ENCODE measurements at regions not wholly inside any gene's neighbourhood (a gene's known extent, or its start where the extent isn't known, plus 50 kb on each side); places are given as distances from the start of the nearest gene placed in this dataset.

DNA sequence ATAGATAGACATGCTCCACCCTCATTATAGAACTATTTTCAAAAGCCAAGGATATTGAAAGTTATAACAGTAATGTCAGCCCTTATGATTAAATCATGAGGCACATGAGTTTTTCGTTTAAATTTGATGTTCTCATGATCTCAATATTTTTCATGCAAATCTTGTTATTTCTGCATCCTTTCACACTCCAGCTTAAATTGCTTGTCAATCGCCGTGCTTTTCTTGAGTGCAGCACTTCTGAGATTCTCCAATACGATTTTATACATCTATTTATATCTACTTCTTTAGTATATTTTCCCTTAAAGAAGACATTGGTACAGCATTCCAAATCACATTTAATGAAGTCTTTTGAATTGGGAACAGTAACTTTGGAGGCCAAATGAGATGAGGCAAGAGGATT is 171.2 kb upstream of the GBE1 start:
- DNase-seq = no peak

DNA sequence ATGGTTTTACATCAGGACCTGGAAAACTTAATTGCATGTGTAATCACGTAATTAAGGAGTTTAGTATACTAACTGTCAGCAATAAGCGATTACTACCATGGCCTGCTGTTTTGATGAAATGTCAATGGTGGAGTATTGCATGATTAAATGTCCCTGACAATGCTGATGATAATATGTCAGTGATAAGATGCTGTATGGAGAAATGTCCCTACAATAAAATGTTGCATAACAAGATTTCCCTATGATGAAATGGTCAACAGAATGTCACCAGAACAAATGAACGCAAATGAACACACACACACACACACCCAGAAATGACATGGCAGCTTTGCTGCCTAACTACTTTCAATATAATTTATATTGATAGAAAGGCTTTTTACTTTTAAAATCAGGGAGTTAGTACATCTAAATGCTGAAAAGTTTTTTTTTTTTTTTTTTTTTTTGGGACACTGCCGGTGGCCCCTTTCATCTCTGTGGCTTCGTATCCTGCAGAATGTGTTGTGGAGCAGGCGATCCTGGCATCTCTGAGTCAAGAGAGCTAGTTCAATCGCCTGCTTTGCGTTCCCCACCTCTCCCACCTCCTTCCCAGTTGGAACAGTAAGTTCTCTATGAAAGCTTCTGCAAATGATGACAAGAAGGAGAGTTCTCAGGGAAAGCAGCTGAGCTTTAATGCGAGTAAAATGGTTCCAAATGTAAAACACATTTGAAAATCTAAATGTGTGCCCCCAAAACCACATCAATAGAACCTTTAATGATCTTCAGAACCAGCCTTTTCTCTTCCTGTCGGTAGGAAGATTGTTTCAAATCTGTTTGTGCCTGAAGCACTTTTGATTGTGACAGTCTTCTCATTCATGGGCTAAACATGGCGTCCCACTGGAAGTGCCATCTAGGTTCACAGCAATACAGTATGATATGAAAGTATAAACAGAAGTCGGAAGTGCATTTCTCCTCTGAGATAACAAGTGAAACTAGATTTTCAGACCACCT is 170.1 kb upstream of the GBE1 start:
- no peak for DNase-seq

DNA sequence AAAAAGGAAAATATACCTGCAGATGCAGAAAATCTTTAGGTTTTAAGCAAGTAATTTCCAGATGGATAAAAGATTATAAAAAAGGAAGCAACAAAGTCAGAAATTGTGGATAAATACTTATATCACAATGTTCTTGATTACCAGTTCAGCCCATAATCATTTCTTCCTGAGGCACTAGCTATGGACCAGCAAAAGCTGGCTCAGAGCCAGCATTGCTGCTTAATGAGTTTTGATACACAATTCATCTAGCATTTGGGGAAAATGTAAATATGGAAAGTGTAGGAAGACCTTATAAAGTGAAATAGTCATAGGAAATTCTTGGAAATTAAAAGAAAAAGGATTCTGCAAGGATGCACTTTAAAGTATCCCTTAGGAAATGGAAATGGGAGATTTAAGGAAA is 168.3 kb upstream of the GBE1 start:
- no peak for DNase-seq

DNA sequence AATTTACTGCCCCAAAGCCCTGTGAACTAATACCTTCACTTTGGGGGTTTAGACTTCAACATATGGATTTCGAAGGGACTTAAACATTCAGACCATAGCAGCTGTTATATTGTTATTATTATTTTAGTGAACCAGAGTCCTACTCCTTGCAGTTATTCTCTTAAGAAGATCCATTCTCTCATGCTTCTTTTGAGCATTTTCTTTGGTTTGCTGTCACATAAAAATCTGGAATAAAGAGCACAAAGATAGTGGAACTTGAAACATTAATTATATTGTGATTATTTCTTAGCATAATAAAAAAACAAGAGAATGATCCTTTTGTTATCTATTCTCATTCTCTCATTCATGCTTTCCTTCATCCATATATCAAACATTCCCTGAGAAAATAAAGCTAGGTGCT is 166.4 kb upstream of the GBE1 start:
- DNase-seq = no peak

DNA sequence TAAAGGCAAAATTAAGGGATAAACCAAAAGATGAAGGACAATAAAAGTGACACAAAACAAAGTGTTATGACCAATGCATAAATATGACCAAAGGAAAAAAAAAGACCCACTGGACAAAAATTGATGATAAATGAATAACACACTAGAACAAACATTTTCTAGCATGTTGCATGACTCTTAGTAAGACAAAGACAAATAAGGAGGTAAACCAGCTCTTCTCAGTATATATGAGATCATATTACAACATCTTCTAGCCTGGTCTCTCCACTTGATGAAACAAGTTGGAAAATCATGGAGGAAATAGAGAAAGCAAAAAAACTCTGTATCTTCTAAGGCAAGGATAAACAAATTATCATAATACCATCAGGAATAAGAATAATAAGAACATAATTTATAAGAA is 163.9 kb upstream of the GBE1 start:
- DNase-seq = no peak

DNA sequence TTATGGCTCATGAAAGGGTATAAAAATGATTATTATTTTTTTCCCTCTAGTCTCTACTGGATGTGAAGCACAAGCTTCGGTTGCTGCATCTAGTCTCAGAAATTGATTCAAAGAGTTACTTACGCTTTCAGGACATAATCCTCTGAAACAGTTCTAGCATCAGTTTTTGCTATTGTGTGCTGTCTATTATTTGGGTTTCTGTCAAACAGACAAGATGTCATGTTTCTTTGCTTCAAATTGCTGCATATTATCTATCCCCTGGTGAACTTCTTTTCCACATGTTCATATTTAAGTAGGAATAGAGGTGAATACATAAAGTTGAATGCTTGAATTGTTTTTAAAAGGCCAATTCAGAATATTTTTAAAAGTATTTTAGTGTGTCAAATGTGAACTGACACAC is 161.6 kb upstream of the GBE1 start:
- no peak for DNase-seq

DNA sequence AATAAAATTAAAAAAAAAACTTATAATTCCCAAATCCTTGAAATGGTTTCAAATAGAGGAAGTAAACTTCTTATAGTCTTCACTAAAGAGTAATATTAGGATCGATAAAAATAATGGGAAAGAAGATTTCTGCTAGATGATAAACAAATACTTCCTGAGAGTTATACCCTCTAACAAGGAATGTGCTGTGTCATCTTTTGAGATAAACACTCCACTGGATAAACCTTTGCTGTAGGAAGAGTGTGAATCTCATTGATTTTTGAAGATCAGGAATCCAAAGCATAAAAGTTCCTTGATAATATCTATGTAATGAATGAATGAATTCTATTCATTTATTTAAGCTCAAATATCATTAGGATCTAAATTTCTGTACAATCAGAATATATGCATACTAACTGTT is 161.0 kb upstream of the GBE1 start:
- DNase-seq = no peak

DNA sequence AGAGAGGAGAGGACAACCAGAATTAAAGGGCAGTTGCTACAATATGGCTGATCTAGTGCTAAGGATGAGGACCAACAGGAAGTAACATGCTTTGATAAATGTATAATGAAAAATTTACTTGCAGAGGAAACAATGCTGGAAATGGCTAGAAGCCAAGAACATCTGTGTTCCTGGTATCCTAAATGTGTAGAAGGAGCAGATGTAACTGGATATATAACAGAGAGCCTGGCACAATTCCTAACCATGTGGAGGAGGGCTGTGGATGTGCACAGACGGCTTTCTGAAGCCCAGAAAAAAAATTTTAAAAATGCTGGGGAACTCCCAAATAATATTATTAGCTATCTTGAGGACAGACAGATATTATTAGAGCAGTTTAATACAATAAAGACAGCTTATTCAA is 159.4 kb upstream of the GBE1 start:
- DNase-seq = no peak

DNA sequence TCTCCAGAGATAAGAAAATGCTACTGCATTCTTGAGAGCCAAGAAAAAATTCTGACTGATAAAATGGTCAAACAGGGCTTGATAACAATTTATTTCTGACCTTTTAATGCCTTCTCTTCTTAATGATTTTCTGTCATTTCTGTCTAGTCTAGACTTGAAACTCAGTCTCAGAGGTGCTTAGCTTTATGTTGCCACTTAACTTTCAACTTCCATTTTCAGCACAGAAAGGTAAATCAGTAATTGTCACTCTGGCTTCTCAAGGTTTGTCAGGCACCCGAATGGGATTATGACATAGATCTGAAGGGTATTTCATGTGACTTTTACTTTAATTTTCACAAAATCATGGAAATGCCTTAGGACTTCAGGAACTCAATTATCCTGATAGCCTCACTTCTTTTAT is 155.4 kb upstream of the GBE1 start:
- no peak for DNase-seq

DNA sequence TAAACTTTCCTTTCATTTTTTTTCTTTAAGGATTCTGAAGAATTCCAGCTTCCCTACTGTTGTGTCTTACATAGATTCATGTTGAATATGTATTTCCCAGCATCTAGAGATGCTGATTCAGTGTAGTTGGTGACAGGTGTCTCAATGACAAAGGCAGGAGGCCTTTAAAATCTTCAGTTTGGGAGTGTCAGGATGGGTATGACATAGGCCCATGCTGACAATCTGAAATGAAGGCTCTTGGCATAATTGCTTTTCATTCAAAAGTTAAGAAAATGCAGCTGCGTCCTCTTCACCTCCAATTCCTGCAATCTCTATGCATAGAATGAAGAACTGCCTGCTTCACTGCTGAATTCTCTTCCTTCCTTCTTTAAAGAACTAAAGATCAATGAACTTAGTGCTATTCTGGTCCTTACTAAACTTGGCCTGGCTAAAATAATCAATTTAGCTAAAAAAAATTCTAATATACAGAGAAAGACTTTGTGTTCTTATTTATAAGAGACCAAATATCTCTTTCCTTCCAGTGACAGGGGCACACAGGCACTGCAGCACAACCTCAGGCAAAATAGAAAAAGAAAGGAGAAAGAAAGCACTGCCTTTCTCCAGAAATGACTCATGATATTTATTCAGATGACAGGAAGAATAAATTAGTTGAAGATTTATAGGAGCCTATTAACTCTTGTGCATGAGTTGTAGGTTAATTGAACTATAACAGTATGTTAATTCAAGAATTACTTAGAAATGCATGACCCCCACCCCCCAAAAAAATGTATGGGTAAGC is 152.6 kb upstream of the GBE1 start:
- DNase-seq = no peak

DNA sequence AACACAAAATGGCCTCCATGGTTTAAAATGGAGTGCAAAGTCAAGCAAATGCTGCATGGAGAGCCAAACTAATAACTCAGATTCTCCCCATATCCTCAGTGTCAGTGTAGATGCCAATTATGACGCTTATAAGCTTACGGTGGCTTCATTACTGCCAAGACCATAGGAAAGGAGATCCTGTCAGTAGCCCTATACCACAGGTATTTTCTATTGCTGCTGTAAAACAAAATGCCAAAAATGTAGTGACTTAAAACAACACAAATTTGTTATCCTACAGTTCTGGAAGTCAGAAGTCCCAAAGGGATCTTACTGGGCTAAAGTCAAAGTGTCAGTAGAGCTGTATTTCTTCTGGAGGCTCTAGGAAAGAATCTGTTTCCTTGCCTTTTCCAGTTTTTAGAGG is 149.8 kb upstream of the GBE1 start:
- DNase-seq = no peak

DNA sequence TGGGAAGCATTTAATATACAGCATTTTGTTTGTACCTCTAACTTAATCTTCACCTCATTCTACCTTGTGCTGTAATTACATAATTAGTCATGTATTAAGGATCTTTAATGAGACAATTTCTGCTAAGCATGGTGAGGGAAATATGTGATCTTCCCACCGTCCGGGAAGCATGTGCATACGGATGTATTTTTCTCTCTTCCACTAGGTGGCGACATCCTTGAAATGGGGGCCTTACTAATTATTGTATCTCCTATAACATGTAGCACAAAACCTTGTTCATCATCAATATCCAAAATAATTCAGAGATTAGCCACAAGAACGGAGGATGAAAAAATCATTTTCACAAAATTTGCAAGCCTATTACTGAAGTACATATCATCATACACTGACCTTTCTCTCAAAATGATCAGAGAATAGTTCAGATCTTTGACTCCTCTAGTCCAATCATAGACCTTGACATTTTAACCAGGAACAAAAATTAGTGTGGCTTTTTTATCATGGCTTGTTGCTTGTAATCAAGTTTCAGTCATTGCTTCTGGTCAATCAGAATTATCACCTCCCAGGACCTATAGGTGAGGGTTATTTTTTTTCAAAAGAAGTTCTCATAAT is 148.9 kb upstream of the GBE1 start:
- DNase-seq = no peak

DNA sequence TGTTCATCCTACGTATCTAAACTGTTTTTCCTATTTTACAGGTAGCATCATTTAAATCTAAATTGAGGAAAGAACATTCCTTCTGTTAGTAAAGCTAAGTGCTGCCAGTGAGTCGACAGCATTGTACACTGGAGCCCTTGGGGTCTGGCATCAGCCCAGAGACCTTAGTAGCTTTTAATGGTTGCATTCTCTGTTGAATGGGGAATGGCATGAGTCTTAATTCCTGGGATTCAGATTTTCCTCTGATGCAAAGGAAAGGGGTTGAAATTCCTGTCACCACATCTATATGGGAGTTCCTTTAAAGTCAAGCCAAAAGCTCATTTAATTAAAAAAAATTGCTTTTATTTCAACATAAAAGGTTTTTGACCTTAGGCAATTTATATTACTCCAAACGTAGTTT is 148.4 kb upstream of the GBE1 start:
- no peak for DNase-seq

DNA sequence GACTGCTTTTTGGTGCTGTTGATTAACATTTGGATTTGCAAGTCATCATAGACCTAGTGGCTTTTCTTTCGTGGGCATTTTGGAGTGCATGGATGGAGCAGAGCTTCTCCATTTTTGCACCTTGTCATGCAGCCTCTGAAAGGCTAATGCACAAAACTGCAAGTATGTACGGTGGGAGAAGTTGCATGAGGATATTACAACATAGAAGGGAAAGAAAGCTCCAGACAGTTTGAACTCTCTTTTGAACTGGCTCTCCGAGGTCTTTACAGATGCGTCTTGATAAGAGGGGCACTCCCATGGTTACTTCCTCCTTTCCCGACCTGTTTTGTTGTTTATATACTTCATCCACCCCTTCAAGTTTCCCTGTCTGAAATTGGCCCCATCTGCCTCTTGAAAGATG is 147.1 kb upstream of the GBE1 start:
- DNase-seq = no peak

DNA sequence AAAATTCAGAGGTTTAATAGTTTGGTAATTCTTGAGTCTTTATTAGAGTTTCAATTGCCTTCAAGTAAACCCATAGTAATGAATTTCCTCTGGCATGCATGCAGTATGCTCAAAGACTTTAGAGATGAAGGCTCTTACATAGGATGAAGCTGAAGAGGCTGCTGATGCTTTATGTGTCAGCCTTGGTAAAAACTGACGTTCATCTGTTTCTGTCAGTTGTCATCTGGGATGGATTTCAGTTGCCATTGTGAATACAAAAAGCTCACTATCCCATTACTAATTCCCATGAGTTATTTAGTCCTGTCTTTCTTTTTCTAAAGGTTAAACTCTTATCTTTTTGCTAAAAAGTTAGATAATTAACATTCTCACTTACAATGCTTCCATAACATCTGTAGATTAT is 136.9 kb upstream of the GBE1 start:
- DNase-seq = no peak

DNA sequence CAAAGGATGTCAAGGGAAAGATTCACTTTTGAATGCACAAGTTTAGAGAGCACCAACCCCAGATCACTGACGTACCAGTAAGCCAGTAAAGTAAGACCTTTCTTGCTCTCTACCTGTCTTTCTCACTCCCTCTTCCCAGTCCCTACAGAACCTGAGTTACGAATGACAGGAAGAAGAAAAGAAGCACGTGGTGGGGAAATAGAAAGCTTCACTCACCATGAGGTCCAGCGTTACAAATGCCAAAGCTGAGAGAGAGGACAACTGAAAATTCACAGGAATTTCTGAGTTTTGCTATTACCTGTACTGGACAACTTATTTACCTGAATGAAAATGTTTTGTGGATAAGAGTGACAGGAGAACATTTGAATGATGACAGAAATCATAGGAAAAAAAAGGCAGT is 133.2 kb upstream of the GBE1 start:
- no peak for DNase-seq

DNA sequence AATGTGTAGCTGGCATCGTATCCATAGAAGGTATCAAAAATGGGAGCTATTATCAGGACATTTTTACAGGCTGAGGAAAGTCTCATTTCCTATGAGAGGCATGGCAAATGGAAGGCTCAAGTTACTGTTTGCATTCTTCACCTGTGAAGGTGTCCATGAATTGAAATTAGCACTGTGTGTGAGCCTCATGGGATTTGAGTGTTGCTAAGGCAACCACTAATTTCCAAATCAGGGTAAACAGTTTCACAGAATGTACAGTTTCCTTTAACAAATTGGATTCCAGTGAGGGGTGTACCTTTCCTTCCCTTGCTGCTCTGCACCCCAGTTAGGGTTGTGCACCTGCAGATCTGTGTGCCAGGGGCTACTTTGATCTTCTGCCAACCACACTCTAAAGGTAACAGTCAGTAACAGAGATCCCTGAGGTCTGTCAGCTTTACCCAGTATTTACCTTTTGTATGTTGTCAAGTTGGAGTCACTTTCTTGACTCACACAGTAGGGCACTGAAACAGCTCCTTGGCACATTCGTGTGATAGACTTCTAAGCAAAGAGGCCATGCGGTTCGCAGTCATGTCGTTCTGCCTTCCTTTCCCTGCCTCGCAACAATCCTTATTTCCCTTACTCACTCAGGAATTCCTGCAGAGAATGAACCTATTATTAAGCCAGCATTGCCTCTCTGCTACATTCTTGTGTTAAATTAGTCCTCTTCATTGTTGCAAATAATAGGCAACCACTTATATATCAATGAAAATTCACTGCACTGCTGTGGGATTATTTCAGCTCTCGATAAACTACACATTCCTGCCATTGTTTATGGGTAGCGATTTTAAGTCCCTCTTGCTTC is 129.8 kb upstream of the GBE1 start:
- peak; percentile 12 for DNase-seq

DNA sequence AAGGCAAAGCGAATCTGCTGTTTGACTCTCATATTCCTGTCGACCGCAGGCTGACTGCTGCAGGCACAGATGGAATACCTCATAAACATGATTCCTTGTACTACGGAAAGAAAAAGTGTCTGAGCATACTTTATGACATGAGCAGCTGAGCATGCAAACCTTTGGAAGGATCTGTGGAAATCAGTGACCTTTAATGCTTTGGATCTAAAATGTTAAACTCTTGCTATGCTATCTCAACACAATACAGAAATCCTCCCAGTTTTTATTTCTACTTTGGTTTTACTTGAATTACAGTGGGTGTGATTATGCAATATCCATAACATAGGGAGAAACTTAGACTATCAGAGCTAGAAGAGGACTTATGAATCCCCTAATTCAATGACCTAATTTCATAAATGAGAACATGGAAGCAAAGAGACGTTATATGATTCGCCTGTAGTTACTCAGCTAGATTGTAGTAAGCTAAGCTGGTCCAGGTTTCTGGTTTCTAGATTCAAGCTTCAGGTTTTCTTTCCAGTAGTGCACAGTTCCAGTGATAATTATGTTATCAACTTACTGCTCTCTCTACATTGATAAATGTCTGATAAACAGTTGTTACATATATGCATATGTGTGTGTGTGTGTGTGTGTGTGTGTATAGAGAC is 127.6 kb upstream of the GBE1 start:
- no peak for DNase-seq

DNA sequence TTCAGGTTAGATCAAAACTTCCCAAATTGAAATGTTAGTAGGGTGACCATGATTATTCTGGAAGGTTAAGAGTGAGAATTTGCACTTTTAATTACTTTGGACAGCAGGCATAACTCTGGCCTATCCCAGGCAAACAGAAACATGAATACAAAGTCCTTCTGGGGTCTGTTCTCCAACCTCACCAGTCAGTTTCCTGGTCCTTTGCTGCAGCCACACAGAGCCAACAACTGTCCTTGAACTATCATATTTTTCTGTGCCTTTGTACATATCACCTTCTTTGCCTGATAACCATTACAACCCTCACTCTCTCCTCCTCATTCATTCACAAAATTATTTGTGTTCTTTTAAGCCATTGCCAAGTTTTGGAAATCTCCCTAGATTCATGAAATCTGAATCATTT is 126.0 kb upstream of the GBE1 start:
- DNase-seq = no peak

DNA sequence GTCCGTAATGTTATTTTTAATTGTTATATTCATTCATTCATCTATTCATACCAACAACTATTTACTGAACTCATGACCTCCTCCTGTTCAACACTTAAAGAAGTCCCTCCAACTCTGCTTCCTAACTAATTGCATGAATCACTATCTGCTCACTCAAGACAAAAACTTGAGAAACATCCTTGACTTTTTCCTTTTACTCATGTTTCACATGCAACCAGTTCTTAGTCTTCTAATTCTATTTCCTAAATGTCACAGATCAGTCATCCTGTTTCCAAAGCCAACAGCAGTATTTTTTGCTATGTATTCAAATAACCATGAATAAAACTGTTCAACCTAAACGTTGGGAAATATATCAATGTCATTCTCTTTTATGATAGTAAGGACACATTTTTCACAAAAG is 124.6 kb upstream of the GBE1 start:
- DNase-seq = no peak

DNA sequence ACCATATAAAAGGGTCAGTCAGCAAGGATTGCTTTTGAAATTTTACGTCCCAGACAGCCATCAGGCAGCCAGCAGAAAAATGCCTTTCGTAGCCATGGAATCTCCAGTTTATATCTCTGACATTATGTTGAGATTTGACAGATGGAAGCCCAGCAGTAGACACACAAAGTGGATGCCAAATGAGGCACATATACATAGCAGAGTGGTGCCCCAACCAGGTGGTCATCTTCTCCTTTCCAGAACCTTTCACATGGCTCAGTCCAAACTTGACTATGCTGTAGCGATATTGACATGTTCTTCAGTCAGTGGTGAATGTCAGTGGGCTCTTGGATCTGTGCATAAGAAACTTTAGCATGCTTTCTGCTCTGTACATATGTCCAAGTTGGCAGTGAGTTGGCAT is 123.3 kb upstream of the GBE1 start:
- DNase-seq = no peak

DNA sequence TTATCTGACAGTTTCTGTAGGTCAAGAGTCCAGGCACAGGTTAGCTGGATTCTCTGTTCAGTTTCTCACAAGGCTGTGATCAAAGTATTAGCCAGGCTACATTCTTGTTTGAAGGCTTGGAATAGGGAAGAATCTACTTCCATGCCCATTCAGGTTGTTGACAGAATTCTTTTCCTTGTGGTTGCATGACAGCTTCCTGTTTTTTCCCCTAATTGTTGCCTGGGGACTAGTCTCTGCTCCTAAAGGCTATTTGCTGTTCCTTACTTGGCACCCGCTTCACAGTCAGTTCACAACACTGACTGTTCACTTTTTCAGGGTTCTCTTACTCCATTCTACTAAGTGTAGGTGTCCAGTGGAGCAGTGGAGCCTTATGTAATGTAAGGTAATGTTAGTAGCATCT is 115.4 kb upstream of the GBE1 start:
- no peak for DNase-seq
